Erythroblast (primary cell): ENCODE measurements at regions not wholly inside any gene's neighbourhood (a gene's known extent, or its start where the extent isn't known, plus 50 kb on each side); places are given as distances from the start of the nearest gene placed in this dataset.

ENCODE experiments used
- DNase-seq, 2 experiments: peaks; one replicate each; lab custom pipeline; 2025; lab: John Stamatoyannopoulos, UW
- GATA1 ChIP-seq: IDR thresholded peaks from 2 replicates; pipeline ENCODE4 v1.6.1; 2011; ENCODE audit warnings: low read depth, mild to moderate bottlenecking, control low read depth, low read length, moderate library complexity
- POLR2A ChIP-seq: IDR thresholded peaks from 2 replicates; pipeline ENCODE4 v1.6.1; 2011; ENCODE audit warnings: mild to moderate bottlenecking, low read length

- TF ChIP-seq POLR2A (no peak), GATA1 (no peak)
- DNase-seq: no peak
Measured at GRCh38 chr11:127252321-127252720, 251.8 kb upstream of the KIRREL3 start.

DNA sequence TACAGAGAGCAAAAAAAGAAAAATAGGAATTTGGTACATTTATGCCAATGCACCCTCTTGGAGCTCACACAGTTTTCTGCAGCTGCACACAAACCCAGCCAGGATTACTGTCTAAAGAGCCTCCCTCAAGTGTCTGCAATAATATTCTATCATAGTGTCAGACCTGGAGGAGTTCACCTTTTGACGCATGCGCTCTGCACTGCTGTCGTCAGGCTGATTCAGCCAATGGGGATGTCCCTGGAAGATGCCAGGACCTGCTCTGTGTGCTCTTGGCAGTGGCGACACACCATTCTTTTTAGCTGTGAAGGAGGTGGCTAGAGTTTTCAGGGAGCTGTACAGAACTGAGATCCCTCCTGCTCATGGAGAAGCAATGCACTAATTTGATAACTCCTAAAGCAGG is 249.0 kb upstream of the KIRREL3 start:
- TF ChIP-seq POLR2A (no peak), GATA1 (no peak)
- DNase-seq: no peak

DNA sequence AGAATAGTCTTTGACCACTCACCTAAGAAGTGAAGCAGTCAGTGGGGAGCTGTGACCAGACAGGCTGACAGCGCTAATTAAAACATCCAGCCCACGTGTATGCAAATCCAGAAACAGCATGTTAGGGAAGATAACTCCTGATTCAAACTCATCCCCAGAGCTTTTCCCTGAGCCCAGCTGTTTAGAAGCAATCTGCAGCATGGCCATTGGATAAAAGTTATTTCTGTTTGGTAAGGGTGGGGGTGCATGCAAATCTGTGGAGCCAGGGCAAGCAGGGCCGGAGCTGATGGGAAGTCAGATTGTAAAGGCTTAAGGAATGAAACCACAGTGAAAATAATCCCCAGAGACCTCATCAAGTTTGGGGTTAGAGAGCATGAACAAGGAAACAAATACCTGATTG is 247.9 kb upstream of the KIRREL3 start:
- TF ChIP-seq POLR2A (no peak), GATA1 (no peak)
- DNase-seq: no peak

DNA sequence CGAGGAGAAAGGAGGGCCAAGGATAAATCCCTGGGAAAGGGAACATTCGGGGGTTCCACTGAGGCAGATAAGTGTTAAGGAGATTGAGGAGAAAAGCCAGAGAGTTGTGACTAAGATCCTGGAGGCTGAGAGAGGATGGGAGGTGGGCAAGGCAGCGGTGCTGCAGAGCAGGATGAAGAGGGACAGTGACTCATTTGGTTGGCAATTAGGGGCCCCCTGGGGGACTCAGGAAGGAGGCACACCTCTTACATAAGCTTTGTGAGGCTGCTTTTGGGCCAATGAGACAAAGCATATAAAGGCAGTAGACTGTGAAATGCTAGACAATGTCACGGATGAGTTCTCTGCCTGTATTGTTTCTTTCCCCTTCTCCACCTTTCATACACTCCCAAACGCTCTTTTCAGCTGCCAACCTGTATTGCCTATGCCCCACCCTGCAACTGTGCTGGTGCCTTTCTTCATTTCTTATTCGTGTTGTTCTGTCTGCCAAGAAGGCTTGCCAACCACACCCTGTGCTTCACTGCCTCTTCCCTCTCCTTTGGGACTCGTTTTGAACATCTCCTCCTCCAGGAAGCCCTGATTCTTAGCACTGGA is 246.8 kb upstream of the KIRREL3 start:
- no peak for TF ChIP-seq POLR2A
- TF ChIP-seq GATA1: no peak
- no peak for DNase-seq

DNA sequence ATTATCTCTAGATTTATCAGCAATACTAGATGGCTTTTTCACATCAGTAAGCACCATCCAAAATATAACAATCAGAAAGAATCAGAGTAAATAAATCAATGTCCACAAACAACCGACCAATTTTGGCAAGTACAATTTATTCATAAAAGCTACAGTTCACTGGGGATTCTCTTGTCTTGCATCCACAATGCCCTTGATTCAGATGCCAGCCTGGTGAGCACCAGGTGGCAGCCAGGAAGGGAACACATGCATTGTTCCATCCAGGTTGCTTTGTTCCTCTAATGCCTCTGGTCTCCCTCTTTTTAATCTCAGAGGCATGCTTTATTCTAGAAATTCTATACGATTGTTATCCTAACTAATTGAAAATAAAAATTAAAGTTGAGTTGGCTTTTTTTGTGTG is 242.1 kb upstream of the KIRREL3 start:
- TF ChIP-seq GATA1 (no peak), POLR2A (no peak)
- DNase-seq: no peak

GRCh38 chr11:127238321-127238720 is 237.8 kb upstream of the KIRREL3 start:
- no peak for TF ChIP-seq POLR2A
- TF ChIP-seq GATA1: no peak
- no peak for DNase-seq

DNA sequence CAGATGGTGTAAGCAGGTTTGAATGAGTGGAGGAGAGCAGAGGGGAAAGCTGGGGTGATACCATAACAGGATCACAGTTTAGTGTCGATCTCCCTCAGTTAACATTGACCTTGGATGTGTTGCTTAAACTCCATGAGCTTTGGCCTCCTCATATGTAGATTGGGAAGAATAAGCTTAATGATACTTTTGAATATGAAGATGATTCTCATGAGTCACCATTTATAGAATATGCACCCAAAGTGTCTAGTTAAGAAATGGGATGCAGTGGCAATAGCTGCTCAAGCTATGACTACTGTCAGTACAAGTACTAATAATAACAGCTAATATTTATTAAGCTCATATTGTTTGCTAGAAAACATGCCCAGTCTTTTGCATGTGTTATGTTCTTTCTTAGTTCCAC is 236.2 kb upstream of the KIRREL3 start:
- no peak for TF ChIP-seq POLR2A
- no peak for TF ChIP-seq GATA1
- DNase-seq: no peak

DNA sequence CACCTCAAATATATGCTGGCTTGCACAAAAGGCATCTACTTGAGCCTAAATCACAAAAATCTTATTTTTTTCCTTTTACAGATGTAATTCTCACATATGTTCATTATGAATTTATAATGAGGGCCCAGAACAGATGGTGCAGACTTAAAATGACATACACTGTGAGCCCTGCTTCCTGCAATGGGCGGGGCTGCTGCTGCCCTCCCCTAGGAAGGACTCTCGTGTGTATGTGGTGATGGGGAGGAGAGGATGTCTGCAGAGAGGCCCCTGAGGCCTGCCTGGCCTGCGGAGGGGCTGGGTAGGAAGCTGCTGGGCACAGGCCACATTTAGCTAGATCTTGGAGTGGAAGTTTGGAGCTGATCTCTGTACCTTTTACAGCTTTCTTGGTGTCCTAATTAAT is 233.4 kb upstream of the KIRREL3 start:
- DNase-seq: no peak
- TF ChIP-seq POLR2A (no peak), GATA1 (no peak)

GRCh38 chr11:127230392-127230791 is 229.8 kb upstream of the KIRREL3 start:
- DNase-seq: no peak
- TF ChIP-seq POLR2A (no peak), GATA1 (no peak)

DNA sequence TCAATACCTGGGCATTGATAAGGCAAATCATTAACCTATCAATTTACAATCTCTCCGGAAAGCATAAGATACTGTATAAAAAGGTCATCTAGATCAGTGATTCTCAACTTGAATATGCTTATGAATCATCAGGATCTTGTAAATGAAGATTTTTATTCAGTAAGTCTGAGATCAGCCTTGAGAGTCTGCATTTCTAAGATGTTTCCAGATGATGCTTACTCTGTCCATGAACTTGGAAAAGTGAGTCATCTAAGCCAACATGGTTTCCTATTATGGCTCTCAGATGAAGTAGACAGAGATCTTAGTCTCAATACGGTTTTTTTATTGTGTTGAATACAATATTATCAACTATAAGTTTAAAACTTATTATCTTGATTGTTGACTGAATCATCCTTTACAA is 226.4 kb upstream of the KIRREL3 start:
- no peak for DNase-seq
- TF ChIP-seq GATA1 (no peak), POLR2A (no peak)

- no peak for DNase-seq
- TF ChIP-seq GATA1 (no peak), POLR2A (no peak)
Measured at GRCh38 chr11:127226380-127226779, 225.8 kb upstream of the KIRREL3 start.

- TF ChIP-seq GATA1 (no peak), POLR2A (no peak)
- no peak for DNase-seq
Measured at GRCh38 chr11:127225619-127226018, 225.0 kb upstream of the KIRREL3 start.

DNA sequence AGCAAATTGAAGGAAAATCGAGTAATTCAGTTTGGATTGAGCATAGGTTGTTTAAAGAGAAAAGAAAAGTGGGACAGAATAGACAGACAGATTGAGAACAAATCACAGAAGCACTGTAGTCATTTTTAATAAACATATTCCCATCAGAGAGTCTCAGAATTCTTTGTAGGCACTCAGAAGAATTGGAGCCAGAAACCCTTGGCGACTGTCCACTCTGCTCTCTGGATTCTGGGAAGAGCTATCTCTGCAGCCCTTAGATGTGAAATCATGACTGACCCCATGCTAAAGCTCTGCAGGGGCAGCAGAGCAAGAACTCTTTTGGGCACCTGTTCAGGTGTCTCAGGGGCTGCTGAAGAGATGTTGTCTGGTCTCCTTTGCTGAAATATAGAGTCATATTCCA is 223.7 kb upstream of the KIRREL3 start:
- DNase-seq: no peak
- TF ChIP-seq GATA1: no peak
- TF ChIP-seq POLR2A: no peak

GRCh38 chr11:127223633-127224032 is 223.1 kb upstream of the KIRREL3 start:
- DNase-seq: no peak
- TF ChIP-seq POLR2A (no peak), GATA1 (no peak)

DNA sequence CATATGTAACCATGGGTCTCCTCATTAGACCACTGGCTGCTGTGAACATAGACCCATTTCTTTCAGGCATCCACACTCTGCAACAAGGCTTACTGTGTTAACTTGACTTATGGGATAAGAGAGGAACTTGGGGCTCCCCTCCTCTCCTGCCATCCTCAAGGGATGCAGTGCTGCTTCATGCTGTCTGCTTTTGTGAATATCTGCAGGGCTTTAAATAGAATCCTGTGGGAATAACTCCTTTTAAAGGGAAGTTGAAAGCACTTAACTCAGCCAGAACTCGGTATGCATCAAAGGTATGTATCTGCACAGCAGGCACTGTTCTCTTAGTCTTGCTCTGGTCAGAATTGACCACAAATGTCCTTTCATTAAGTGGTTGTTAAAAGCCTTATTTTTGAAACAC is 222.5 kb upstream of the KIRREL3 start:
- no peak for DNase-seq
- TF ChIP-seq POLR2A: no peak
